NCI-H524 treated with DMSO at 0.1 percent for 48 hours (cell line): ENCODE measurements at regions not wholly inside any gene's neighbourhood (a gene's known extent, or its start where the extent isn't known, plus 50 kb on each side); places are given as distances from the start of the nearest gene placed in this dataset.
"Not testable (repeated sequence)": the region's sequence is repeated elsewhere in the genome, so short reads cannot be mapped to it uniquely, and the experiment has no call there.

Source experiments
- DNase-seq: peaks from one replicate; lab custom pipeline; 2025; lab: John Stamatoyannopoulos, UW

- no peak for DNase-seq
These were observed 304.7 kb downstream of the QKI start for GRCh38 chr6:163719028-163719742.

- no peak for DNase-seq
These were observed 304.0 kb downstream of the QKI start for GRCh38 chr6:163718537-163718936.

- no peak for DNase-seq
These were observed 302.7 kb downstream of the QKI start for GRCh38 chr6:163717106-163717764.

GRCh38 chr6:163716690-163717089 lies 302.2 kb downstream of the QKI start:
- DNase-seq, result no peak

- DNase-seq, result no peak
These were observed 301.3 kb downstream of the QKI start for GRCh38 chr6:163715846-163716245.

GRCh38 chr6:163714179-163714578 lies 299.7 kb downstream of the QKI start:
- no peak for DNase-seq

- no peak for DNase-seq
These were observed 298.5 kb downstream of the QKI start for GRCh38 chr6:163712981-163713380.

GRCh38 chr6:163712566-163712961 lies 298.0 kb downstream of the QKI start:
- no peak for DNase-seq

GRCh38 chr6:163711615-163712565 lies 297.4 kb downstream of the QKI start:
- no peak for DNase-seq

- DNase-seq, result no peak
These were observed 296.3 kb downstream of the QKI start for GRCh38 chr6:163710532-163711470.

GRCh38 chr6:163709693-163710092 lies 295.2 kb downstream of the QKI start:
- DNase-seq, result no peak

GRCh38 chr6:163709255-163709654 lies 294.7 kb downstream of the QKI start:
- DNase-seq, result no peak

- no peak for DNase-seq
These were observed 293.9 kb downstream of the QKI start for GRCh38 chr6:163708466-163708865.

GRCh38 chr6:163707387-163708355 lies 293.2 kb downstream of the QKI start:
- peak; percentile 82 for DNase-seq

GRCh38 chr6:163706500-163707087 lies 292.1 kb downstream of the QKI start:
- DNase-seq, result no peak

- DNase-seq, result no peak
These were observed 291.4 kb downstream of the QKI start for GRCh38 chr6:163705923-163706322.

GRCh38 chr6:163702736-163703135 lies 288.2 kb downstream of the QKI start:
- DNase-seq, result no peak

GRCh38 chr6:163701762-163702161 lies 287.2 kb downstream of the QKI start:
- DNase-seq, result no peak

- DNase-seq, result no peak
These were observed 283.6 kb downstream of the QKI start for GRCh38 chr6:163698086-163698485.

GRCh38 chr6:163696311-163696710 lies 281.8 kb downstream of the QKI start:
- DNase-seq, result not testable (repeated sequence)
